HFFc6 (cell line): ENCODE measurements at regions not wholly inside any gene's neighbourhood (a gene's known extent, or its start where the extent isn't known, plus 50 kb on each side); places are given as distances from the start of the nearest gene placed in this dataset.
A peak's percentile ranks its signal among the peaks of the same experiment; 100 is the strongest.

Source experiments
- DNase-seq: peaks from one replicate; pipeline ENCODE4 v3.0.0-alpha.2; 2018
- H3K27ac Mint-ChIP-seq: 2 replicates; pipeline ENCODE4 v1.8.0; 2020; ENCODE audit warnings: mild to moderate bottlenecking, mixed read lengths
- H3K27me3 Mint-ChIP-seq: 2 replicates; pipeline ENCODE4 v1.8.0; 2021; ENCODE audit warnings: mild to moderate bottlenecking, moderate library complexity, mixed read lengths; ENCODE audit not compliant: insufficient read depth
- H3K36me3 Mint-ChIP-seq: 2 replicates; pipeline ENCODE4 v1.8.0; 2021; ENCODE audit warnings: low read depth, mixed read lengths
- H3K4me1 Mint-ChIP-seq: 2 replicates; pipeline ENCODE4 v1.8.0; 2020; ENCODE audit warnings: low read depth, mixed read lengths
- H3K4me3 Mint-ChIP-seq: 2 replicates; pipeline ENCODE4 v1.8.0; 2020; ENCODE audit warnings: mild to moderate bottlenecking, moderate library complexity, mixed read lengths
- H3K9me3 Mint-ChIP-seq: 2 replicates; pipeline ENCODE4 v1.8.0; 2020; ENCODE audit warnings: mild to moderate bottlenecking, mixed read lengths
- TF ChIP-seq, protein P1 (sequence below): fragments of 200-600 bp; sonication (generic); IDR thresholded peaks from 2 replicates; pipeline ENCODE4 v1.5.0; 2021; ENCODE audit warnings: antibody characterized with exemption, mild to moderate bottlenecking

DNA sequence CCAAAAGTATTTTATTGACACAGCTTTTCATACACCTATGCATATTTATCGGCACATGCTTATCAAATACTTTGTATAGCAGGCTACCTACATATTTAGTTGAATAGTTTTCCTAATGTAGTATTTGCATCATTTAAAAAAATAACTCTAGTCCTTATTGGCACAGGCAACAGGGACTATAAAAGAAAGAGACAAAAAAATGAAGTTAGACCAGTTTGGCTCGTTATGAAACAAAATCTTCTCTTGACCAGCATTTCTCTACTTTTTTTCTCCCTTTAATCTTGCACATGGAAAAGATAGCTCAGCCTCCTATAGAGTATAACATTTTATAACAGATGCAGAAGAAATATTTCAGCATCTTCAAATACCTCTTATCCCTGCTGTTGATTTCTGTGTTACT, 794.8 kb upstream of the MIR17HG start:
- H3K27ac Mint-ChIP-seq, result peak overlapping the region; percentile 4; the same call in 1 of the 2 replicates
- peak overlapping the region; percentile 85 for H3K4me3 Mint-ChIP-seq
- TF ChIP-seq, protein P1, sequence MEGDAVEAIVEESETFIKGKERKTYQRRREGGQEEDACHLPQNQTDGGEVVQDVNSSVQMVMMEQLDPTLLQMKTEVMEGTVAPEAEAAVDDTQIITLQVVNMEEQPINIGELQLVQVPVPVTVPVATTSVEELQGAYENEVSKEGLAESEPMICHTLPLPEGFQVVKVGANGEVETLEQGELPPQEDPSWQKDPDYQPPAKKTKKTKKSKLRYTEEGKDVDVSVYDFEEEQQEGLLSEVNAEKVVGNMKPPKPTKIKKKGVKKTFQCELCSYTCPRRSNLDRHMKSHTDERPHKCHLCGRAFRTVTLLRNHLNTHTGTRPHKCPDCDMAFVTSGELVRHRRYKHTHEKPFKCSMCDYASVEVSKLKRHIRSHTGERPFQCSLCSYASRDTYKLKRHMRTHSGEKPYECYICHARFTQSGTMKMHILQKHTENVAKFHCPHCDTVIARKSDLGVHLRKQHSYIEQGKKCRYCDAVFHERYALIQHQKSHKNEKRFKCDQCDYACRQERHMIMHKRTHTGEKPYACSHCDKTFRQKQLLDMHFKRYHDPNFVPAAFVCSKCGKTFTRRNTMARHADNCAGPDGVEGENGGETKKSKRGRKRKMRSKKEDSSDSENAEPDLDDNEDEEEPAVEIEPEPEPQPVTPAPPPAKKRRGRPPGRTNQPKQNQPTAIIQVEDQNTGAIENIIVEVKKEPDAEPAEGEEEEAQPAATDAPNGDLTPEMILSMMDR, result no peak
- peaks cover 7% of the 10 kb centered on the region for H3K9me3 Mint-ChIP-seq
- DNase-seq, result no peak
- H3K27me3 Mint-ChIP-seq, result no peaks in the 10 kb centered on the region
- H3K4me1 Mint-ChIP-seq, result peaks cover 29% of the 10 kb centered on the region
- H3K36me3 Mint-ChIP-seq, result peaks cover 8% of the 10 kb centered on the region

DNA sequence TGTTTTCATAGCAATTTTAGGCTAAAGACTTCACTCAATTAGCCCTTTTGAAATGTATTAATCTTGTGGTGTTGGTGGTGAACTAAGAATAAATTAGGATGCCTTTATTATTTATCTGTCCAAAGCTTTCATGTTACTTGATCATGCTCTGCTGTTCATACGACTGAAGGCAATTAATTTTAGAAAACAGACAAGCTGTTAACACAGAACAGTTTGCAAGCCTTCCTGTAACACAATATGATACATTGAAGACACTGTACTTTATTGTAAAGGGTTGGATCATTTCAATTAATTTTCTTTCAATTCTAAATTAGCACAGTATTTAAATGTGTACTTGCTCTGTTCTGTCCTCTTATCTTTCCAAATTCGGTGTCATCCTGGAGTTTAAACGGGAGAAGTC, 794.3 kb upstream of the MIR17HG start:
- Mint-ChIP-seq H3K27ac (peak overlapping the region; percentile 4; the same call in 1 of the 2 replicates), H3K36me3 (peaks cover 3% of the 10 kb centered on the region), H3K4me3 (peak overlapping the region; percentile 85), H3K27me3 (no peaks in the 10 kb centered on the region), H3K9me3 (peaks cover 3% of the 10 kb centered on the region), H3K4me1 (peaks cover 33% of the 10 kb centered on the region)
- DNase-seq, result no peak
- TF ChIP-seq, protein P1, result no peak

DNA sequence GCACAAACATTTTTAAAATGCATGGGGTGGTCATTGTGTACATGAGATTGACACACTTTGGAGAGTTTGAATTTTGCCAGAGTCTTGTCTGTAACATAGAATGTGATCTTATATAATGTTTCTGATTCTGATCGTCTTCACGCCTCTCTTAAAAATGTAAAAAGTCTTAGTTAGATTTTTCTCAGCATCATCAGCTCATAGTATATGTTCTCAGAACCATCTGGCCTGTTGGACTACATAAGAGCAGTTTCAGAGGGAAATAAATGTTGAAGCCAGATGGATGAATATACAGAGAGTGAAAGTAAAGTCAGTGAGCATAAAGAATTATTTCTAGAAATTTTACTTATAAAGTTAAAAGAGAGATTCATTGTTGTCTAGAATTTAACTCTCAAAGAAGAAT, 789.9 kb upstream of the MIR17HG start:
- Mint-ChIP-seq H3K27ac (no peak overlapping the region), H3K9me3 (no peaks in the 10 kb centered on the region; the same call in 1 of the 2 replicates), H3K27me3 (no peaks in the 10 kb centered on the region), H3K36me3 (no peaks in the 10 kb centered on the region; the same call in 1 of the 2 replicates), H3K4me3 (peak overlapping the region; percentile 37; the same call in 1 of the 2 replicates), H3K4me1 (peaks cover 34% of the 10 kb centered on the region)
- TF ChIP-seq, protein P1, result no peak
- DNase-seq, result no peak

DNA sequence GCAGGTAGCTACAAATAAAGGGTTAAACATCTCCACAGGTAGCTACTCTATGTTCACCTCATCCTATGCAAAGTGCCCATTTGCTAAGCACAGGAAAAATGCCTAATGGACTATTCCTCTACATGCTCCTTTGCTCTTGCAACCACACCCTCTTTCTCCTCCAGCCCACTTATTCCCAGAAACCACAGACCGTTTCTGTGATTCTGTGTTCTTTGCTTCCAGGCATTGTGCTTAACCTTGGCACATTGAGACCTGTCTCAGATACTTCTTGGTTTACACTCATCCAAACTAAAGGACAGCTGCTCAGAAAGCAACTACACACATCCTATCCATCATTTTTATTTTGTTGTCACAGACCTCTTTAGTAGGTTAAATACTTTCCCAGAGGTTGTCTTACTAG, 785.0 kb upstream of the MIR17HG start:
- Mint-ChIP-seq H3K27ac (no peak overlapping the region), H3K27me3 (no peaks in the 10 kb centered on the region), H3K4me1 (peaks cover 9% of the 10 kb centered on the region; the same call in 1 of the 2 replicates), H3K36me3 (no peaks in the 10 kb centered on the region), H3K9me3 (no peaks in the 10 kb centered on the region), H3K4me3 (no peak overlapping the region)
- no peak for DNase-seq
- TF ChIP-seq, protein P1, result no peak

DNA sequence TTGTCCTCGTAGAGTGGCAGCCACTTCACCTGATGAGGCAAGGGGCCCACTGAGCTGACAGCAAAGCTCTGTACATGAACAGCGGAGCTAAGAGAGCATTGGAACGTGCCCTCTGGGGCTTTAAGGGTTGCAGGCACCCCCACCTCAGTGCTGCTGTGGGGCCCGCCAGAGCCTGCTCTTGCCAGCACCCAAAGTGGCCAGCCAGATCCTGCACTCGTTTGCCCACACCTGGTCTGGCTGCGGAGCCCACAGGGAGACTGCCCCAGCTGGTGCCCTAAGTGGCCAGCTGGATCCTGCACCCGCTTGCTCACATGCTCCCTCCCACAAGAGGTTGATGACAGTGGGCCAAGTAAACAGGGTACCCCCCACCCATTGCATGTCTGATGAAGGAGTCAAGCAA, 783.4 kb upstream of the MIR17HG start:
- Mint-ChIP-seq H3K4me3 (no peak overlapping the region), H3K27me3 (no peaks in the 10 kb centered on the region), H3K9me3 (no peaks in the 10 kb centered on the region), H3K4me1 (no peaks in the 10 kb centered on the region), H3K27ac (no peak overlapping the region), H3K36me3 (no peaks in the 10 kb centered on the region)
- TF ChIP-seq, protein P1, result no peak
- DNase-seq, result no peak

DNA sequence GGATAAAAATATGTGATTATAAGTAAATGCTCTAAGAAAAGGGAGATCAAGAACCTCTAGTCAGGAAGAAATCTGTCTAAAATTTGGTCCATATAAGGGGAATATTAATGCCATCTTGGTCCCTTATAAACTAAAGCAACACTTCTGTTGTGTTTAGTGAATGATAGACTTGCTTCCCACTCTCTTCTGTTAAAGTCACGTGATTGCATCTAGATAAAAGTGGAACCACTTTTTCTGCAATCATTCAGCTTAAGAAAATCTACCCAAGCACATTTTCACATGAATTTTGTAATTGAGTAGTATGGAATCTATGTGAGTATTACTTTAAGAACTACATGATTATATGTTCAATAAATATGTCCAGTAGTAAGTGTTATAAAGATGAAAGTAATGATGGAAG, 782.9 kb upstream of the MIR17HG start:
- no peaks in the 10 kb centered on the region for H3K36me3 Mint-ChIP-seq
- no peaks in the 10 kb centered on the region for H3K27me3 Mint-ChIP-seq
- TF ChIP-seq, protein P1, result no peak
- no peak overlapping the region for H3K4me3 Mint-ChIP-seq
- DNase-seq, result no peak
- H3K9me3 Mint-ChIP-seq, result no peaks in the 10 kb centered on the region
- no peaks in the 10 kb centered on the region for H3K4me1 Mint-ChIP-seq
- H3K27ac Mint-ChIP-seq, result no peak overlapping the region
